ENCODE measurements at regions not wholly inside any gene's neighbourhood (a gene's known extent, or its start where the extent isn't known, plus 50 kb on each side); places are given as distances from the start of the nearest gene placed in this dataset.
"Not testable (repeated sequence)": the region's sequence is repeated elsewhere in the genome, so short reads cannot be mapped to it uniquely, and the experiment has no call there.

DNA sequence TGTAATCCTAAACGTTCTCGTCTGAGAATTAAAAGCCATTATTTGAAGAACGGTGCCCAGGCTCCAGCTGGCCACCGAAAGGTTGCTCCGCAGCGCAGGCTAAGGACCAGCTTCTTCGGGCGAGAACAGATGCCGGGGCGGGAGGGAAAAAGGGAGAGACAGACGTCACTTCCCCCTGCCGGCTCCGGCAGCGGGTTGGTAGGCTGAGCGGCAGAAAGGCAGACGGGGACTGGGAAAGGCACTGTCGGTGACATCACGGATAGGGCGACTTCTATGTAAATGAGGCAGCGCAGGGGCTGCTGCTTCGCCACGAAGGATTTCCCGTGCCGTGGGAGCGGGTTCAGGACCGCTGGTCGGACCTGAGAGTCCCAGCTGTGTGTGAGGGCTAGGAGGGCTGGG, 147.5 kb upstream of the NOTCH2NLA start:
- BruUV-seq (replicated peaks); H2BK15ac ChIP-seq (ENCODE audit: low read depth, low read length); H3K36me3 ChIP-seq (ENCODE audit: control insufficient read depth, insufficient read depth, low read length); H2AK5ac ChIP-seq (ENCODE audit: low read depth, low read length); H4K8ac ChIP-seq (ENCODE audit: low read depth in 2 of 2, low read length in 2 of 2); H2AK9ac ChIP-seq (replicated peaks; ENCODE audit: low read depth, low read length, poor library complexity); H3K9me1 ChIP-seq (ENCODE audit: insufficient read depth, low read length); H3K4me2 ChIP-seq (ENCODE audit: low read depth, low read length); H3K9me3 ChIP-seq (ENCODE audit: control insufficient read depth, insufficient read depth, low read length); H3K14ac ChIP-seq (replicated peaks; ENCODE audit: low read depth, low read length); H3K23ac ChIP-seq (ENCODE audit: low read depth, low read length); H3K4me1 ChIP-seq (ENCODE audit: control insufficient read depth, insufficient read depth, low read length); H3K79me1 ChIP-seq (ENCODE audit: low read depth in 1 of 2, low read length in 2 of 2); H3K27me3 ChIP-seq (ENCODE audit: control insufficient read depth, insufficient read depth, low read length); H3K9ac ChIP-seq (ENCODE audit: low read depth, low read length); H4K91ac ChIP-seq (ENCODE audit: insufficient read depth, low read depth, low read length); H2BK20ac ChIP-seq (ENCODE audit: low read depth, low read length); in situ Hi-C loops (cut with MboI; ENCODE audit: low sequenced_read_pairs); dilution Hi-C loops (cut with HindIII; ENCODE audit: low sequenced_read_pairs, unreplicated experiment); CTCF ChIA-PET; H4K20me1 ChIP-seq (ENCODE audit: insufficient read depth, low read length); H4K5ac ChIP-seq (ENCODE audit: low read depth, low read length); H3K4ac ChIP-seq (ENCODE audit: low read depth, low read length); H3K18ac ChIP-seq (ENCODE audit: low read depth, low read length); H2BK120ac ChIP-seq (ENCODE audit: low read depth, low read length); H2AFZ ChIP-seq (replicated peaks; ENCODE audit: low read length, poor library complexity); intact Hi-C loops (cut with micrococcal nuclease): not testable (repeated sequence)
- ATAC-seq (ENCODE audit: low read depth) (peak; percentile 76), DNase-seq (peak; percentile 84)
- WGBS, 2 experiments (ENCODE audit: extremely low coverage in 2 of 2, insufficient read length in 1 of 2) = no CpG with 5 or more reads among the region's 27 CpGs
- Histone ChIP-seq H3K27ac (ENCODE audit: insufficient read depth, low read length) (peak overlapping the region; percentile 18; the same call in 1 of the 2 replicates), H2BK5ac (ENCODE audit: low read depth, low read length, poor library complexity, severe bottlenecking) (peak overlapping the region; percentile 56), H3K4me3 (ENCODE audit: insufficient read depth, low read depth, low read length) (peak overlapping the region; percentile 16; the same call in 1 of the 2 replicates), H3K56ac (ENCODE audit: extremely low read depth, insufficient read depth, low read length) (peak overlapping the region; percentile 17; the same call in 1 of the 2 replicates)
- POLR2A ChIA-PET (ENCODE audit: unreplicated experiment) = interaction anchor here (0.6 kb wide), 1 partner anchor 883 kb away, joined by 3 read pairs; no protein-coding TSS in a partner anchor
- TF ChIP-seq RAD21 (IDR thresholded peaks at IDR 0.05; ENCODE audit: low read length) = peak; percentile 15; the same call in 1 of the 2 replicates
